ENCODE measurements at regions not wholly inside any gene's neighbourhood (a gene's known extent, or its start where the extent isn't known, plus 50 kb on each side); places are given as distances from the start of the nearest gene placed in this dataset.

- no peak for TF ChIP-seq REST (IDR thresholded peaks at IDR 0.05; ENCODE audit: insufficient read depth in 1 of 2, low read depth in 2 of 2, low read length in 2 of 2)
- TF ChIP-seq FOXP2 (optimal IDR thresholded peaks at IDR 0.05; ENCODE audit: borderline replicate concordance, extremely low read depth, extremely low read length, insufficient read depth) = no peak
- TF ChIP-seq TAF1 (IDR thresholded peaks at IDR 0.05; ENCODE audit: borderline replicate concordance, insufficient read depth, low read length) = no peak
- TF ChIP-seq POLR2AphosphoS5 (IDR thresholded peaks at IDR 0.05; ENCODE audit: low read depth, low read length) = no peak
- no peak for TF ChIP-seq SIN3A (IDR thresholded peaks at IDR 0.05; ENCODE audit: borderline replicate concordance, insufficient read depth, low read length)
Observed at GRCh38 chr12:45547822-45548221, 181.7 kb upstream of the ARID2 start.

GRCh38 chr12:45548426-45548825, 181.1 kb upstream of the ARID2 start:
- TF ChIP-seq TAF1 (IDR thresholded peaks at IDR 0.05; ENCODE audit: borderline replicate concordance, insufficient read depth, low read length) (no peak), SIN3A (IDR thresholded peaks at IDR 0.05; ENCODE audit: borderline replicate concordance, insufficient read depth, low read length) (no peak), FOXP2 (optimal IDR thresholded peaks at IDR 0.05; ENCODE audit: borderline replicate concordance, extremely low read depth, extremely low read length, insufficient read depth) (no peak), REST (IDR thresholded peaks at IDR 0.05; ENCODE audit: insufficient read depth in 1 of 2, low read depth in 2 of 2, low read length in 2 of 2) (no peak), POLR2AphosphoS5 (IDR thresholded peaks at IDR 0.05; ENCODE audit: low read depth, low read length) (no peak)

GRCh38 chr12:45549337-45549902, 180.1 kb upstream of the ARID2 start:
- no peak for TF ChIP-seq SIN3A (IDR thresholded peaks at IDR 0.05; ENCODE audit: borderline replicate concordance, insufficient read depth, low read length)
- no peak for TF ChIP-seq POLR2AphosphoS5 (IDR thresholded peaks at IDR 0.05; ENCODE audit: low read depth, low read length)
- no peak for TF ChIP-seq REST (IDR thresholded peaks at IDR 0.05; ENCODE audit: insufficient read depth in 1 of 2, low read depth in 2 of 2, low read length in 2 of 2)
- no peak for TF ChIP-seq FOXP2 (optimal IDR thresholded peaks at IDR 0.05; ENCODE audit: borderline replicate concordance, extremely low read depth, extremely low read length, insufficient read depth)
- no peak for TF ChIP-seq TAF1 (IDR thresholded peaks at IDR 0.05; ENCODE audit: borderline replicate concordance, insufficient read depth, low read length)

GRCh38 chr12:45553204-45553603, 176.3 kb upstream of the ARID2 start:
- TF ChIP-seq REST (IDR thresholded peaks at IDR 0.05; ENCODE audit: insufficient read depth in 1 of 2, low read depth in 2 of 2, low read length in 2 of 2) = no peak
- no peak for TF ChIP-seq TAF1 (IDR thresholded peaks at IDR 0.05; ENCODE audit: borderline replicate concordance, insufficient read depth, low read length)
- no peak for TF ChIP-seq SIN3A (IDR thresholded peaks at IDR 0.05; ENCODE audit: borderline replicate concordance, insufficient read depth, low read length)
- no peak for TF ChIP-seq FOXP2 (optimal IDR thresholded peaks at IDR 0.05; ENCODE audit: borderline replicate concordance, extremely low read depth, extremely low read length, insufficient read depth)
- no peak for TF ChIP-seq POLR2AphosphoS5 (IDR thresholded peaks at IDR 0.05; ENCODE audit: low read depth, low read length)

All from PFSK-1 (cell line).